ENCODE measurements at regions not wholly inside any gene's neighbourhood (a gene's known extent, or its start where the extent isn't known, plus 50 kb on each side); places are given as distances from the start of the nearest gene placed in this dataset.
"Not testable (repeated sequence)": the region's sequence is repeated elsewhere in the genome, so short reads cannot be mapped to it uniquely, and the experiment has no call there.

GRCh38 chr12:8390001-8390777, 65.6 kb upstream of the CLEC6A start:
- not testable (repeated sequence) for H3K27ac ChIP-seq

GRCh38 chr12:8396225-8397071, 59.3 kb upstream of the CLEC6A start:
- H3K9me3 ChIP-seq; H3K27ac ChIP-seq; DNase-seq (ENCODE audit: low spot score); intact Hi-C loops (cut with DNase I); H3K27me3 ChIP-seq (replicated peaks; ENCODE audit: insufficient read depth); H3K4me1 ChIP-seq (replicated peaks); H3K36me3 ChIP-seq: not testable (repeated sequence)
- whole genome bisulfite sequencing = under 1% methylated on average over 17 of the region's 79 CpGs
- H3K4me3 ChIP-seq = peak overlapping the region in 1 of 2 donors; percentile 24
- peak; percentile 6 to 70 (median 24) for TF ChIP-seq CTCF (IDR thresholded peaks at IDR 0.05)

More at GRCh38 chr12:8390001-8390777, 65.6 kb upstream of the CLEC6A start:
- peak; percentile 80 for DNase-seq (ENCODE audit: low spot score)
- peak overlapping the region; percentile 32 to 37 for H3K4me3 ChIP-seq
- intact Hi-C loops (cut with DNase I); H3K4me1 ChIP-seq (replicated peaks); H3K36me3 ChIP-seq; H3K27me3 ChIP-seq (replicated peaks; ENCODE audit: insufficient read depth); H3K9me3 ChIP-seq: not testable (repeated sequence)
- peak; percentile 16 to 82 (median 74) for TF ChIP-seq CTCF (IDR thresholded peaks at IDR 0.05)
- WGBS = under 1% methylated on average over 71 of the region's 81 CpGs

- H3K27ac ChIP-seq; H3K4me1 ChIP-seq (replicated peaks); H3K27me3 ChIP-seq (replicated peaks; ENCODE audit: insufficient read depth); H3K36me3 ChIP-seq; intact Hi-C loops (cut with DNase I); DNase-seq (ENCODE audit: low spot score); H3K9me3 ChIP-seq; H3K4me3 ChIP-seq: not testable (repeated sequence)
- WGBS = 49% methylated on average over 7 of the region's 7 CpGs
Observed at GRCh38 chr12:8397378-8397777, 58.4 kb upstream of the CLEC6A start.

GRCh38 chr12:8399496-8400034, 56.2 kb upstream of the CLEC6A start:
- H3K4me3 ChIP-seq; H3K36me3 ChIP-seq; H3K4me1 ChIP-seq (replicated peaks); H3K27ac ChIP-seq; H3K27me3 ChIP-seq (replicated peaks; ENCODE audit: insufficient read depth); intact Hi-C loops (cut with DNase I); H3K9me3 ChIP-seq; DNase-seq (ENCODE audit: low spot score): not testable (repeated sequence)
- WGBS = 52% methylated on average over 13 of the region's 13 CpGs

GRCh38 chr12:8403834-8404233, 51.9 kb upstream of the CLEC6A start:
- DNase-seq (ENCODE audit: low spot score); H3K27ac ChIP-seq; H3K36me3 ChIP-seq; H3K4me1 ChIP-seq (replicated peaks); H3K9me3 ChIP-seq; intact Hi-C loops (cut with DNase I); H3K4me3 ChIP-seq; H3K27me3 ChIP-seq (replicated peaks; ENCODE audit: insufficient read depth): not testable (repeated sequence)
- 88% methylated on average over 6 of the region's 6 CpGs for WGBS

- H3K36me3 ChIP-seq; intact Hi-C loops (cut with DNase I); H3K4me1 ChIP-seq (replicated peaks); DNase-seq (ENCODE audit: low spot score); H3K27ac ChIP-seq; H3K9me3 ChIP-seq; H3K27me3 ChIP-seq (replicated peaks; ENCODE audit: insufficient read depth); H3K4me3 ChIP-seq: not testable (repeated sequence)
- WGBS = 93% methylated on average over 25 of the region's 26 CpGs
Observed at GRCh38 chr12:8404341-8404740, 51.4 kb upstream of the CLEC6A start.

Small RNA genes lying in the stretch of these regions (small RNA-seq; reads per million reads assigned to genes)
- gene AC092745.3 = 0 reads per million in 2 donors

All from prostate gland (tissue), 2 donors.